ENCODE measurements at regions not wholly inside any gene's neighbourhood (a gene's known extent, or its start where the extent isn't known, plus 50 kb on each side); places are given as distances from the start of the nearest gene placed in this dataset.

GRCh38 chr9:87382900-87383299 lies 114.8 kb upstream of the DAPK1 start:
- H3K4me2 ChIP-seq: no peak overlapping the region

GRCh38 chr9:87383344-87384150 lies 114.1 kb upstream of the DAPK1 start:
- WGBS (ENCODE audit: low lambda C conversion rate, missing lambda C conversion rate): 94% methylated on average over 7 of the region's 7 CpGs
- no peaks in the 10 kb centered on the region for H3K9me2 ChIP-seq (replicated peaks; ENCODE audit: insufficient read depth)
- TF ChIP-seq EZH2phosphoT487 (IDR thresholded peaks at IDR 0.05; ENCODE audit: low read depth, severe bottlenecking, unreplicated experiment): no peak
- TF ChIP-seq CTCF (IDR thresholded peaks at IDR 0.05; ENCODE audit: poor library complexity): no peak
- no peak for TF ChIP-seq EZH2 (IDR thresholded peaks at IDR 0.05; ENCODE audit: borderline replicate concordance)
- no peak overlapping the region for H3K4me2 ChIP-seq
- no peak overlapping the region for H2AFZ ChIP-seq
- H3K36me3 ChIP-seq (replicated peaks; ENCODE audit: insufficient read depth, low read depth): no peaks in the 10 kb centered on the region
- H3K4me3 ChIP-seq: no peak overlapping the region
- H4K20me1 ChIP-seq (ENCODE audit: insufficient read depth, poor library complexity, severe bottlenecking): no peaks in the 10 kb centered on the region
- peaks cover 12% of the 10 kb centered on the region for H3K4me1 ChIP-seq (ENCODE audit: insufficient read depth)
- no peak for DNase-seq (ENCODE audit: low spot score)
- H3K79me2 ChIP-seq: no peaks in the 10 kb centered on the region
- no peak overlapping the region for H3K27ac ChIP-seq
- no peaks in the 10 kb centered on the region for H3K9me3 ChIP-seq (ENCODE audit: low read depth)
- H3K27me3 ChIP-seq: no peaks in the 10 kb centered on the region

More at GRCh38 chr9:87382900-87383299, 114.8 kb upstream of the DAPK1 start:
- H3K4me1 ChIP-seq (ENCODE audit: insufficient read depth): peaks cover 15% of the 10 kb centered on the region
- H3K9me3 ChIP-seq (ENCODE audit: low read depth): no peaks in the 10 kb centered on the region
- no peaks in the 10 kb centered on the region for H3K79me2 ChIP-seq
- no peak overlapping the region for H2AFZ ChIP-seq
- no peaks in the 10 kb centered on the region for H3K9me2 ChIP-seq (replicated peaks; ENCODE audit: insufficient read depth)
- DNase-seq (ENCODE audit: low spot score): no peak
- no peaks in the 10 kb centered on the region for H3K27me3 ChIP-seq
- TF ChIP-seq CTCF (IDR thresholded peaks at IDR 0.05; ENCODE audit: poor library complexity) (no peak), EZH2phosphoT487 (IDR thresholded peaks at IDR 0.05; ENCODE audit: low read depth, severe bottlenecking, unreplicated experiment) (no peak), EZH2 (IDR thresholded peaks at IDR 0.05; ENCODE audit: borderline replicate concordance) (no peak)
- no peaks in the 10 kb centered on the region for H4K20me1 ChIP-seq (ENCODE audit: insufficient read depth, poor library complexity, severe bottlenecking)
- H3K36me3 ChIP-seq (replicated peaks; ENCODE audit: insufficient read depth, low read depth): no peaks in the 10 kb centered on the region
- 92% methylated on average over 9 of the region's 9 CpGs for WGBS (ENCODE audit: low lambda C conversion rate, missing lambda C conversion rate)
- no peak overlapping the region for H3K4me3 ChIP-seq
- no peak overlapping the region for H3K27ac ChIP-seq

GRCh38 chr9:87386490-87387025 lies 111.1 kb upstream of the DAPK1 start:
- no peak overlapping the region for H3K4me2 ChIP-seq
- H3K9me3 ChIP-seq (ENCODE audit: low read depth): no peaks in the 10 kb centered on the region
- H3K36me3 ChIP-seq (replicated peaks; ENCODE audit: insufficient read depth, low read depth): no peaks in the 10 kb centered on the region
- TF ChIP-seq CTCF (IDR thresholded peaks at IDR 0.05; ENCODE audit: poor library complexity) (no peak), EZH2 (IDR thresholded peaks at IDR 0.05; ENCODE audit: borderline replicate concordance) (no peak), EZH2phosphoT487 (IDR thresholded peaks at IDR 0.05; ENCODE audit: low read depth, severe bottlenecking, unreplicated experiment) (no peak)
- DNase-seq (ENCODE audit: low spot score): no peak
- no peaks in the 10 kb centered on the region for H3K79me2 ChIP-seq
- no peaks in the 10 kb centered on the region for H4K20me1 ChIP-seq (ENCODE audit: insufficient read depth, poor library complexity, severe bottlenecking)
- no peaks in the 10 kb centered on the region for H3K9me2 ChIP-seq (replicated peaks; ENCODE audit: insufficient read depth)
- WGBS (ENCODE audit: low lambda C conversion rate, missing lambda C conversion rate): 33% methylated on average over 2 of the region's 2 CpGs
- H2AFZ ChIP-seq: no peak overlapping the region
- no peaks in the 10 kb centered on the region for H3K27me3 ChIP-seq
- no peak overlapping the region for H3K27ac ChIP-seq
- no peak overlapping the region for H3K4me3 ChIP-seq
- H3K4me1 ChIP-seq (ENCODE audit: insufficient read depth): peaks cover 7% of the 10 kb centered on the region
